ENCODE measurements at regions not wholly inside any gene's neighbourhood (a gene's known extent, or its start where the extent isn't known, plus 50 kb on each side); places are given as distances from the start of the nearest gene placed in this dataset.

- Histone ChIP-seq H3K27me3 (no peaks in the 10 kb centered on the region), H3K36me3 (no peaks in the 10 kb centered on the region), H3K4me2 (no peak overlapping the region), H3K9ac (no peak overlapping the region), H3K27ac (no peak overlapping the region), H2AFZ (replicated peaks) (no peak overlapping the region), H3K79me2 (ENCODE audit: low read depth) (no peaks in the 10 kb centered on the region), H4K20me1 (ENCODE audit: low read depth) (no peaks in the 10 kb centered on the region), H3K9me3 (ENCODE audit: low read depth) (no peaks in the 10 kb centered on the region), H3F3A (ENCODE audit: low read depth) (no peaks in the 10 kb centered on the region), H3K4me1 (peaks cover 9% of the 10 kb centered on the region), H3K4me3 (no peak overlapping the region)
- H3K4me3 Mint-ChIP-seq: no peak overlapping the region
- H3K9me3 Mint-ChIP-seq: no peaks in the 10 kb centered on the region
- H3K4me1 Mint-ChIP-seq: no peaks in the 10 kb centered on the region
- TF ChIP-seq, protein P1, sequence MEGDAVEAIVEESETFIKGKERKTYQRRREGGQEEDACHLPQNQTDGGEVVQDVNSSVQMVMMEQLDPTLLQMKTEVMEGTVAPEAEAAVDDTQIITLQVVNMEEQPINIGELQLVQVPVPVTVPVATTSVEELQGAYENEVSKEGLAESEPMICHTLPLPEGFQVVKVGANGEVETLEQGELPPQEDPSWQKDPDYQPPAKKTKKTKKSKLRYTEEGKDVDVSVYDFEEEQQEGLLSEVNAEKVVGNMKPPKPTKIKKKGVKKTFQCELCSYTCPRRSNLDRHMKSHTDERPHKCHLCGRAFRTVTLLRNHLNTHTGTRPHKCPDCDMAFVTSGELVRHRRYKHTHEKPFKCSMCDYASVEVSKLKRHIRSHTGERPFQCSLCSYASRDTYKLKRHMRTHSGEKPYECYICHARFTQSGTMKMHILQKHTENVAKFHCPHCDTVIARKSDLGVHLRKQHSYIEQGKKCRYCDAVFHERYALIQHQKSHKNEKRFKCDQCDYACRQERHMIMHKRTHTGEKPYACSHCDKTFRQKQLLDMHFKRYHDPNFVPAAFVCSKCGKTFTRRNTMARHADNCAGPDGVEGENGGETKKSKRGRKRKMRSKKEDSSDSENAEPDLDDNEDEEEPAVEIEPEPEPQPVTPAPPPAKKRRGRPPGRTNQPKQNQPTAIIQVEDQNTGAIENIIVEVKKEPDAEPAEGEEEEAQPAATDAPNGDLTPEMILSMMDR (IDR thresholded peaks at IDR 0.05): no peak
- TF ChIP-seq EZH2 (IDR thresholded peaks at IDR 0.05) (no peak), EZH2phosphoT487 (IDR thresholded peaks at IDR 0.05) (no peak)
- peaks cover 4% of the 10 kb centered on the region for H3K27me3 Mint-ChIP-seq (ENCODE audit: insufficient read depth, low read depth)
- H3K36me3 Mint-ChIP-seq: no peaks in the 10 kb centered on the region
- H3K27ac Mint-ChIP-seq: no peak overlapping the region
- DNase-seq (ENCODE audit: low spot score): no peak
These were observed 160.9 kb upstream of the SGO1 start for GRCh38 chr3:20346916-20347315.

DNA sequence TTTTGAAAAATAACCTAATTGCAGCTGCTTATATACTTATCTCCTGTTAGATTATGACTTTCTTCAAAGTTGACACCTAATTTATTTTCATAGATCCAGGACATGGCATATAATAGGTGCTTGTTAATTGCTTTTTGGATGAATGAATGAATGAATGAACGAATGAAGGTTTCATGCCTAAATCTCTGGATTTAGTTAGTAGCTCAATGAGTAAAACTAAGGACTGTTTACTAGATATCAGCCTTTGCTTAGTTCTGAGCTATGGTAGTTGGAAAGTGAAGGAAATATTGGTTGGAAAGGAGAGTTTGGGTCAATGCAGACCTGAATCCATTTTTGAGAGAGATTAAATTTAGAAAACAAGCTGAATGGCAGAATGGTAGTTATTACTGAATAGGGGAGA is 160.4 kb upstream of the SGO1 start:
- Mint-ChIP-seq H3K9me3 (no peaks in the 10 kb centered on the region), H3K4me3 (no peak overlapping the region), H3K36me3 (no peaks in the 10 kb centered on the region), H3K27me3 (ENCODE audit: insufficient read depth, low read depth) (peaks cover 4% of the 10 kb centered on the region), H3K27ac (no peak overlapping the region), H3K4me1 (no peaks in the 10 kb centered on the region)
- TF ChIP-seq, protein P1 (IDR thresholded peaks at IDR 0.05): no peak
- no peak for TF ChIP-seq EZH2phosphoT487 (IDR thresholded peaks at IDR 0.05)
- no peak overlapping the region for H3K9ac ChIP-seq
- H3K27ac ChIP-seq: no peak overlapping the region
- H3F3A ChIP-seq (ENCODE audit: low read depth): no peaks in the 10 kb centered on the region
- H3K36me3 ChIP-seq: no peaks in the 10 kb centered on the region
- H3K9me3 ChIP-seq (ENCODE audit: low read depth): no peaks in the 10 kb centered on the region
- no peaks in the 10 kb centered on the region for H3K27me3 ChIP-seq
- H2AFZ ChIP-seq (replicated peaks): no peak overlapping the region
- H3K4me2 ChIP-seq: no peak overlapping the region
- no peaks in the 10 kb centered on the region for H3K79me2 ChIP-seq (ENCODE audit: low read depth)
- peaks cover 9% of the 10 kb centered on the region for H3K4me1 ChIP-seq
- no peak overlapping the region for H3K4me3 ChIP-seq
- H4K20me1 ChIP-seq (ENCODE audit: low read depth): no peaks in the 10 kb centered on the region
- no peak for DNase-seq (ENCODE audit: low spot score)

DNA sequence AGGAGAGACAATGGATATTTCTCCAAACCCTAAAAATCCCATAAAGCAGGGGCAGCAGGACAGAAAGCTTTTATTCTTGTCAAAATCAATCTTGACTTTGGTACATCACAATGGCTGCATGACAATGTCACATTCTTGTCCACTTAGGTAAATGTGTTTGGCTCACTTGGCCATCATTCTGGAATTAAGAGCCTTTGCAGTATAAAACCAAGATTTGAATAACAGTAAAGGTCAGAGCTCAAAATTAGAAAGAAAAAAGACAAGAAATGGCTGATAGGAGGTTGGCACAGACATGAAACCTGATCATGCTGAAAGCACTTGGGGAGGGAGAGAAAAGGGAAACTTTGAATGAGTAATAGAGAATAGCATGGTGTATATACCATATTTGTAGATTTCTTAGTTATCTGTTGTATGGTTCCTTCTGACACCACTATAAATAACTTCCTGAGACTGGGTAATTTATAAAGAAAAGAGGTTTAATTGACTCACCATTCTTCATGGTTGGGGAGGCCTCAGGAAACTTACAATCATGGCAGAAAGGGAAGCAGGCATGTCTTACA is 158.5 kb upstream of the SGO1 start:
- H3K9ac ChIP-seq: no peak overlapping the region
- no peaks in the 10 kb centered on the region for H4K20me1 ChIP-seq (ENCODE audit: low read depth)
- H3K27ac ChIP-seq: no peak overlapping the region
- no peaks in the 10 kb centered on the region for H3K9me3 ChIP-seq (ENCODE audit: low read depth)
- Mint-ChIP-seq H3K36me3 (no peaks in the 10 kb centered on the region), H3K27me3 (ENCODE audit: insufficient read depth, low read depth) (peaks cover 2% of the 10 kb centered on the region), H3K27ac (no peak overlapping the region), H3K4me1 (peaks cover 4% of the 10 kb centered on the region), H3K9me3 (no peaks in the 10 kb centered on the region), H3K4me3 (no peak overlapping the region)
- H3K4me3 ChIP-seq: no peak overlapping the region
- no peaks in the 10 kb centered on the region for H3K27me3 ChIP-seq
- TF ChIP-seq, protein P1 (IDR thresholded peaks at IDR 0.05): no peak
- no peak for TF ChIP-seq EZH2 (IDR thresholded peaks at IDR 0.05)
- no peak for TF ChIP-seq EZH2phosphoT487 (IDR thresholded peaks at IDR 0.05)
- no peaks in the 10 kb centered on the region for H3K36me3 ChIP-seq
- peaks cover 16% of the 10 kb centered on the region for H3K4me1 ChIP-seq
- no peak overlapping the region for H2AFZ ChIP-seq (replicated peaks)
- H3K79me2 ChIP-seq (ENCODE audit: low read depth): no peaks in the 10 kb centered on the region
- no peaks in the 10 kb centered on the region for H3F3A ChIP-seq (ENCODE audit: low read depth)
- no peak overlapping the region for H3K4me2 ChIP-seq
- no peak for DNase-seq (ENCODE audit: low spot score)
